SK-N-SH (cell line): ENCODE measurements at regions not wholly inside any gene's neighbourhood (a gene's known extent, or its start where the extent isn't known, plus 50 kb on each side); places are given as distances from the start of the nearest gene placed in this dataset.

Experiments
- CTCF ChIA-PET: fragments of 300-600, 350-600 bp; formaldehyde crosslinking; extraction: SDS; loops from one replicate; lab custom pipeline; 2021; lab: Yijun Ruan, JAX
- POLR2A ChIA-PET: fragments of 350-600 bp; sonication (Branson Sonifier 250); formaldehyde crosslinking; extraction: SDS; loops from one replicate; lab custom pipeline; 2020; ENCODE audit warnings: antibody characterized with exemption, inconsistent platforms; lab: Yijun Ruan, JAX
- DNase-seq: peaks from one replicate; pipeline ENCODE4 v3.0.0; 2012
- H2AFZ ChIP-seq: fragments of 200-600 bp; sonication (generic); 2 replicates; pipeline ENCODE4 v1.8.1; 2016; ENCODE audit warnings: antibody characterized with exemption, mild to moderate bottlenecking, low read depth
- H3F3A ChIP-seq: fragments of 200-600 bp; sonication (generic); replicated peaks from 2 replicates; pipeline ENCODE3; 2016; ENCODE audit warnings: antibody characterized with exemption, mild to moderate bottlenecking; ENCODE audit not compliant: insufficient read depth
- H3K27ac ChIP-seq, 2 experiments: fragments of 200-500 bp in 1 of 2; fragments of 200-600 bp in 1 of 2; sonication (Bioruptor generic) in 1 of 2; sonication (generic), shearing (Covaris generic) in 1 of 2; 2 replicates each; pipeline versions ENCODE4 v1.5.1 to v1.6.1; 2014 to 2016; ENCODE audit warnings: low read depth in 2 of 2, inconsistent platforms in 1 of 2, low read length in 1 of 2, mild to moderate bottlenecking in 1 of 2, mixed read lengths in 1 of 2
- H3K27me3 ChIP-seq: fragments of 200-600 bp; sonication (generic), shearing (Covaris generic); 2 replicates; pipeline ENCODE4 v1.6.1; 2016; ENCODE audit warnings: mixed run types; ENCODE audit not compliant: insufficient read depth
- H3K36me3 ChIP-seq, 2 experiments: fragments of 200-500 bp in 1 of 2; fragments of 200-600 bp in 1 of 2; sonication (Bioruptor generic) in 1 of 2; sonication (generic) in 1 of 2; replicated peaks in 1 of 2; 2 replicates each; pipeline versions ENCODE3 to v1.5.1; 2014 to 2016; ENCODE audit warnings: low read length in 1 of 2, mild to moderate bottlenecking in 1 of 2; ENCODE audit not compliant: insufficient read depth in 2 of 2, control insufficient read depth in 1 of 2
- H3K4me1 ChIP-seq, 2 experiments: fragments of 200-500 bp in 1 of 2; fragments of 200-600 bp in 1 of 2; sonication (Bioruptor generic) in 1 of 2; sonication (generic), shearing (Covaris generic) in 1 of 2; 2 replicates each; pipeline versions ENCODE4 v1.5.1 to v1.6.1; 2014 to 2016; ENCODE audit warnings: low read depth in 1 of 2, low read length in 1 of 2, mixed run types in 1 of 2; ENCODE audit not compliant: insufficient read depth in 2 of 2, control insufficient read depth in 1 of 2
- H3K4me2 ChIP-seq: fragments of 200-600 bp; sonication (generic), shearing (Covaris generic); 2 replicates; pipeline ENCODE4 v1.6.1; 2017; ENCODE audit warnings: mixed run types
- H3K4me3 ChIP-seq, 2 experiments: fragments of 200-500 bp in 1 of 2; fragments of 200-600 bp in 1 of 2; sonication (Bioruptor generic) in 1 of 2; sonication (generic), shearing (Covaris generic) in 1 of 2; 2 replicates each; pipeline versions ENCODE4 v1.5.1 to v1.8.1; 2014 to 2016; ENCODE audit warnings: low read depth in 2 of 2, inconsistent platforms in 1 of 2, low read length in 1 of 2, mild to moderate bottlenecking in 1 of 2, mixed read lengths in 1 of 2, moderate library complexity in 1 of 2
- H3K79me2 ChIP-seq: fragments of 200-600 bp; sonication (generic); 2 replicates; pipeline ENCODE4 v1.8.1; 2017; ENCODE audit warnings: mild to moderate bottlenecking; ENCODE audit not compliant: insufficient read depth
- H3K9ac ChIP-seq: fragments of 200-600 bp; sonication (generic); 2 replicates; pipeline ENCODE4 v1.6.1; 2017; ENCODE audit warnings: mixed run types
- H3K9me2 ChIP-seq: fragments of 200-600 bp; sonication (generic); 2 replicates; pipeline ENCODE4 v1.6.1; 2017; ENCODE audit warnings: mixed run types
- H3K9me3 ChIP-seq: fragments of 200-600 bp; sonication (generic); 2 replicates; pipeline ENCODE4 v1.6.1; 2017; ENCODE audit warnings: mixed run types, mild to moderate bottlenecking, moderate library complexity
- H4K20me1 ChIP-seq: fragments of 200-600 bp; sonication (generic); 2 replicates; pipeline ENCODE4 v1.6.1; 2017; ENCODE audit warnings: mild to moderate bottlenecking, mixed run types; ENCODE audit not compliant: insufficient read depth
- ELF1 ChIP-seq: IDR thresholded peaks from 2 replicates; pipeline ENCODE4 v1.4.0; 2012
- EZH2phosphoT487 ChIP-seq: fragments of 200-600 bp; sonication (generic); IDR thresholded peaks from 2 replicates; pipeline ENCODE4 v1.6.1; 2017; ENCODE audit warnings: low read depth, mixed run types, mild to moderate bottlenecking, antibody characterized with exemption, moderate library complexity, borderline replicate concordance
- FOXJ3 ChIP-seq: sonication (generic); formaldehyde crosslinking; IDR thresholded peaks from 2 replicates; pipeline ENCODE4 v1.5.1; 2020; ENCODE audit warnings: mild to moderate bottlenecking, missing genetic modification reagents
- FOXM1 ChIP-seq: IDR thresholded peaks from 2 replicates; pipeline ENCODE4 v1.4.0; 2012; ENCODE audit warnings: low read depth, mild to moderate bottlenecking
- GATA2 ChIP-seq: sonication (generic); formaldehyde crosslinking; IDR thresholded peaks from 2 replicates; pipeline ENCODE4 v1.5.0; 2020; ENCODE audit warnings: mild to moderate bottlenecking, missing genetic modification reagents
- MAX ChIP-seq: IDR thresholded peaks from 2 replicates; pipeline ENCODE4 v1.4.0; 2012; ENCODE audit warnings: low read depth
- MXI1 ChIP-seq: IDR thresholded peaks from 2 replicates; pipeline ENCODE4 v1.6.1; 2012; ENCODE audit warnings: mild to moderate bottlenecking, low read depth, low read length, improper control_type of control experiment
- NRF1 ChIP-seq: IDR thresholded peaks from 2 replicates; pipeline ENCODE4 v1.6.1; 2012; ENCODE audit warnings: low read depth, mild to moderate bottlenecking, low read length
- PBX3 ChIP-seq: IDR thresholded peaks from 2 replicates; pipeline ENCODE4; 2012
- POLR2AphosphoS5 ChIP-seq: IDR thresholded peaks from 2 replicates; pipeline ENCODE4 v1.6.1; 2012; ENCODE audit warnings: low read depth, low read length
- RAD21 ChIP-seq: IDR thresholded peaks from 2 replicates; pipeline ENCODE4 v1.6.1; 2012; ENCODE audit warnings: mild to moderate bottlenecking, low read length
- RFX5 ChIP-seq: IDR thresholded peaks from 2 replicates; pipeline ENCODE4 v1.6.1; 2012; ENCODE audit warnings: mild to moderate bottlenecking, improper control_type of control experiment, low read length
- SIN3A ChIP-seq: IDR thresholded peaks from 2 replicates; pipeline ENCODE4 v1.6.1; 2012; ENCODE audit warnings: low read depth, mild to moderate bottlenecking, low read length, moderate library complexity, borderline replicate concordance
- SMC3 ChIP-seq: IDR thresholded peaks from 2 replicates; pipeline ENCODE4 v1.6.1; 2012; ENCODE audit warnings: low read depth, low read length, improper control_type of control experiment
- TAF1 ChIP-seq: IDR thresholded peaks from 2 replicates; pipeline ENCODE4 v1.6.1; 2012; ENCODE audit warnings: low read depth, mild to moderate bottlenecking, low read length, moderate library complexity, borderline replicate concordance
- TEAD4 ChIP-seq: IDR thresholded peaks from 2 replicates; pipeline ENCODE4 v1.4.0; 2012; ENCODE audit warnings: mild to moderate bottlenecking, borderline replicate concordance; ENCODE audit not compliant: insufficient read depth
- WGBS: methylation state at CpG from one replicate; pipeline ENCODE4 v1.1.6; 2017; ENCODE audit warnings: low lambda C conversion rate; 5-methylcytosine and 5-hydroxymethylcytosine counted together
- TF ChIP-seq, protein P1 (sequence below): IDR thresholded peaks from 2 replicates; pipeline ENCODE4 v1.6.1; 2012; ENCODE audit warnings: mild to moderate bottlenecking, low read depth, low read length, moderate library complexity
- TF ChIP-seq, protein P2 (sequence below): fragments of 200-600 bp; sonication (generic); IDR thresholded peaks from 2 replicates; pipeline ENCODE4 v1.6.1; 2017; ENCODE audit warnings: antibody characterized with exemption, mild to moderate bottlenecking, moderate library complexity

DNA sequence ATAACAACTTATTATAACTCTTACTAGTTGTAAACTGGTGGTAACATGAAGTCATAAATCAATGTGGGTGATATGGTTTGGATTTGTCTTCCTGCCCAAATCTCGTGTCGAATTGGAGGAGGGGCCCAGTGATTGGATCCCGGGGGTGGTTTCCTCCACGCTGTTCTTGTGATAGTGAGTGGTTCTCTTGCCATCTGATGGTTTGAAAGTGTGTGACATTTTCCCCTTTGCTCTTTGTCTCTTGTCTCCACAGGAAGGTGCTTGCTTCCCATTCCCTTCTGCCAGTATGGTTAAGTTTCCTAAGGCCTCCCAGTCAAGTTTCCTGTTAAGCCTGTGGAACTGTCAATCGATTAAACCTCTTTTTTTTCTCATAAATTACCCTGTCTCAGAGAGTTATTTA, 321.6 kb downstream of the DSEL start:
- H3K79me2 ChIP-seq, result no peaks in the 10 kb centered on the region
- 70% methylated on average over 5 of the region's 5 CpGs for WGBS
- H3K36me3 ChIP-seq, result no peaks in the 10 kb centered on the region
- no peaks in the 10 kb centered on the region for H4K20me1 ChIP-seq
- H3K27me3 ChIP-seq, result 0 out of 2 replicates have a peak, but pooled peaks cover 7% of the 10 kb centered on the region
- H2AFZ ChIP-seq, result no peak overlapping the region
- H3K9me3 ChIP-seq, result no peaks in the 10 kb centered on the region
- H3K27ac ChIP-seq, result no peak overlapping the region
- POLR2A ChIA-PET, result no interaction called here
- TF ChIP-seq RAD21 (no peak), EZH2phosphoT487 (no peak), TAF1 (no peak), POLR2AphosphoS5 (no peak), GATA2 (no peak), PBX3 (no peak), NRF1 (no peak), SIN3A (no peak), RFX5 (no peak), TEAD4 (no peak), MAX (no peak), ELF1 (no peak), MXI1 (no peak), SMC3 (no peak), FOXM1 (no peak), FOXJ3 (no peak)
- TF ChIP-seq, protein P1, sequence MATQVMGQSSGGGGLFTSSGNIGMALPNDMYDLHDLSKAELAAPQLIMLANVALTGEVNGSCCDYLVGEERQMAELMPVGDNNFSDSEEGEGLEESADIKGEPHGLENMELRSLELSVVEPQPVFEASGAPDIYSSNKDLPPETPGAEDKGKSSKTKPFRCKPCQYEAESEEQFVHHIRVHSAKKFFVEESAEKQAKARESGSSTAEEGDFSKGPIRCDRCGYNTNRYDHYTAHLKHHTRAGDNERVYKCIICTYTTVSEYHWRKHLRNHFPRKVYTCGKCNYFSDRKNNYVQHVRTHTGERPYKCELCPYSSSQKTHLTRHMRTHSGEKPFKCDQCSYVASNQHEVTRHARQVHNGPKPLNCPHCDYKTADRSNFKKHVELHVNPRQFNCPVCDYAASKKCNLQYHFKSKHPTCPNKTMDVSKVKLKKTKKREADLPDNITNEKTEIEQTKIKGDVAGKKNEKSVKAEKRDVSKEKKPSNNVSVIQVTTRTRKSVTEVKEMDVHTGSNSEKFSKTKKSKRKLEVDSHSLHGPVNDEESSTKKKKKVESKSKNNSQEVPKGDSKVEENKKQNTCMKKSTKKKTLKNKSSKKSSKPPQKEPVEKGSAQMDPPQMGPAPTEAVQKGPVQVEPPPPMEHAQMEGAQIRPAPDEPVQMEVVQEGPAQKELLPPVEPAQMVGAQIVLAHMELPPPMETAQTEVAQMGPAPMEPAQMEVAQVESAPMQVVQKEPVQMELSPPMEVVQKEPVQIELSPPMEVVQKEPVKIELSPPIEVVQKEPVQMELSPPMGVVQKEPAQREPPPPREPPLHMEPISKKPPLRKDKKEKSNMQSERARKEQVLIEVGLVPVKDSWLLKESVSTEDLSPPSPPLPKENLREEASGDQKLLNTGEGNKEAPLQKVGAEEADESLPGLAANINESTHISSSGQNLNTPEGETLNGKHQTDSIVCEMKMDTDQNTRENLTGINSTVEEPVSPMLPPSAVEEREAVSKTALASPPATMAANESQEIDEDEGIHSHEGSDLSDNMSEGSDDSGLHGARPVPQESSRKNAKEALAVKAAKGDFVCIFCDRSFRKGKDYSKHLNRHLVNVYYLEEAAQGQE, result no peak
- TF ChIP-seq, protein P2, sequence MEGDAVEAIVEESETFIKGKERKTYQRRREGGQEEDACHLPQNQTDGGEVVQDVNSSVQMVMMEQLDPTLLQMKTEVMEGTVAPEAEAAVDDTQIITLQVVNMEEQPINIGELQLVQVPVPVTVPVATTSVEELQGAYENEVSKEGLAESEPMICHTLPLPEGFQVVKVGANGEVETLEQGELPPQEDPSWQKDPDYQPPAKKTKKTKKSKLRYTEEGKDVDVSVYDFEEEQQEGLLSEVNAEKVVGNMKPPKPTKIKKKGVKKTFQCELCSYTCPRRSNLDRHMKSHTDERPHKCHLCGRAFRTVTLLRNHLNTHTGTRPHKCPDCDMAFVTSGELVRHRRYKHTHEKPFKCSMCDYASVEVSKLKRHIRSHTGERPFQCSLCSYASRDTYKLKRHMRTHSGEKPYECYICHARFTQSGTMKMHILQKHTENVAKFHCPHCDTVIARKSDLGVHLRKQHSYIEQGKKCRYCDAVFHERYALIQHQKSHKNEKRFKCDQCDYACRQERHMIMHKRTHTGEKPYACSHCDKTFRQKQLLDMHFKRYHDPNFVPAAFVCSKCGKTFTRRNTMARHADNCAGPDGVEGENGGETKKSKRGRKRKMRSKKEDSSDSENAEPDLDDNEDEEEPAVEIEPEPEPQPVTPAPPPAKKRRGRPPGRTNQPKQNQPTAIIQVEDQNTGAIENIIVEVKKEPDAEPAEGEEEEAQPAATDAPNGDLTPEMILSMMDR, result no peak
- H3K4me1 ChIP-seq, result no peaks in the 10 kb centered on the region
- no peak for DNase-seq
- H3K9me2 ChIP-seq, result no peaks in the 10 kb centered on the region
- H3K4me2 ChIP-seq, result no peak overlapping the region
- H3F3A ChIP-seq, result no peaks in the 10 kb centered on the region
- H3K9ac ChIP-seq, result no peak overlapping the region
- H3K4me3 ChIP-seq, result no peak overlapping the region
- CTCF ChIA-PET, result interaction anchor here (5.1 kb wide), 1 partner anchor 92 kb away, joined by 63 read pairs; no protein-coding TSS in a partner anchor
